Panc1 (cell line): ENCODE measurements at regions not wholly inside any gene's neighbourhood (a gene's known extent, or its start where the extent isn't known, plus 50 kb on each side); places are given as distances from the start of the nearest gene placed in this dataset.

ENCODE experiments used
- ATAC-seq: fragments of 200-7000 bp; cut with Tn5 transposase; 2 replicates; pipeline ENCODE4 v1.9.1; 2020; ENCODE audit warnings: mild to moderate bottlenecking, moderate library complexity
- BruUV-seq: library from RNA; stranded (reverse); fragments of 400-500 nt; replicated peaks from 2 replicates; lab custom pipeline; 2021; lab: Mats Ljungman, UMichigan
- CTCF ChIA-PET: fragments of 300-600 bp; sonication (Branson Sonifier 250); formaldehyde crosslinking; loops from one replicate; lab custom pipeline; 2022; ENCODE audit warnings: antibody characterized with exemption; lab: Charles Lee
- POLR2A ChIA-PET: fragments of 300-600 bp; sonication (Branson Sonifier 250); formaldehyde crosslinking; loops from one replicate; lab custom pipeline; 2022; ENCODE audit warnings: antibody characterized with exemption; lab: Charles Lee
- DNase-seq: peaks from one replicate; pipeline ENCODE4 v3.0.0-alpha.2; 2010; ENCODE audit warnings: low read depth, low spot score
- H3K27ac ChIP-seq: 2 replicates; pipeline ENCODE4 v1.5.1; 2011; ENCODE audit warnings: mild to moderate bottlenecking, low read length, inconsistent platforms
- H3K27me3 ChIP-seq: fragments of 200-500 bp; sonication (Bioruptor generic); 2 replicates; pipeline ENCODE4 v1.6.0; 2014; ENCODE audit warnings: low read length, inconsistent platforms; ENCODE audit not compliant: control insufficient read depth, insufficient read depth
- H3K36me3 ChIP-seq: fragments of 200-500 bp; sonication (Bioruptor generic); 2 replicates; pipeline ENCODE4 v1.5.1; 2014; ENCODE audit warnings: inconsistent platforms, mild to moderate bottlenecking, low read length, moderate library complexity; ENCODE audit not compliant: control insufficient read depth, insufficient read depth
- H3K4me1 ChIP-seq: 2 replicates; pipeline ENCODE4 v1.5.1; 2011; ENCODE audit warnings: inconsistent platforms, mild to moderate bottlenecking, low read length, moderate library complexity; ENCODE audit not compliant: control insufficient read depth, insufficient read depth
- H3K4me3 ChIP-seq, 2 experiments: 2 replicates each; pipeline ENCODE4 v1.5.1; 2011 to 2012; ENCODE audit warnings: low read depth in 2 of 2, low read length in 2 of 2, mild to moderate bottlenecking in 2 of 2, inconsistent platforms in 1 of 2, moderate library complexity in 1 of 2
- H3K9me3 ChIP-seq: fragments of 200-500 bp; sonication (Bioruptor generic); 2 replicates; pipeline ENCODE4 v1.5.1; 2014; ENCODE audit warnings: low read depth, mild to moderate bottlenecking, inconsistent platforms, low read length, moderate library complexity; ENCODE audit not compliant: control insufficient read depth, insufficient read depth
- CTCF ChIP-seq: fragments of 450-650 bp; IDR thresholded peaks from 2 replicates; pipeline ENCODE4 v1.5.1; 2017; ENCODE audit warnings: mild to moderate bottlenecking
- POLR2AphosphoS5 ChIP-seq: IDR thresholded peaks from 2 replicates; pipeline ENCODE4 v1.6.1; 2012; ENCODE audit warnings: mild to moderate bottlenecking, low read depth, low read length, moderate library complexity
- REST ChIP-seq, 2 experiments: IDR thresholded peaks; 2 replicates each; pipeline ENCODE4 v1.6.1; 2011 to 2012; ENCODE audit warnings: low read depth in 2 of 2, control low read depth in 1 of 2, low read length in 1 of 2, mild to moderate bottlenecking in 1 of 2, moderate library complexity in 1 of 2; ENCODE audit not compliant: insufficient read depth in 1 of 2
- SIN3A ChIP-seq: IDR thresholded peaks from 2 replicates; pipeline ENCODE4 v1.6.1; 2012; ENCODE audit warnings: low read depth, mild to moderate bottlenecking, low read length, moderate library complexity, borderline replicate concordance; ENCODE audit not compliant: insufficient read depth
- TCF7L2 ChIP-seq: IDR thresholded peaks from 2 replicates; pipeline ENCODE4 v1.6.1; 2011; ENCODE audit warnings: mild to moderate bottlenecking, low read depth, low read length, inconsistent platforms
- in situ Hi-C: cut with HindIII; loops from 2 replicates; pipeline ENCODE4 v1.10.0; 2016; ENCODE audit warnings: low sequenced_read_pairs, low pct_unique_long_range_greater_than_20kb
- intact Hi-C: fragments of 100-400 bp; cut with micrococcal nuclease; formaldehyde crosslinking; loops from one replicate; pipeline ENCODE4 v1.10.0; 2022; ENCODE audit not compliant: unreplicated experiment

GRCh38 chr12:33562401-33562800 lies 122.8 kb upstream of the SYT10 start:
- H3K9me3 ChIP-seq = peaks cover 7% of the 10 kb centered on the region
- POLR2A ChIA-PET = no interaction called here
- H3K4me3 ChIP-seq = no peak overlapping the region
- in situ Hi-C loops = no loop called here
- BruUV-seq = no TSS peak
- ATAC-seq = no peak
- H3K4me1 ChIP-seq = no peaks in the 10 kb centered on the region
- intact Hi-C loops = no loop called here
- H3K27ac ChIP-seq = no peak overlapping the region
- DNase-seq = no peak
- no peaks in the 10 kb centered on the region for H3K36me3 ChIP-seq
- CTCF ChIA-PET = no interaction called here
- no peaks in the 10 kb centered on the region for H3K27me3 ChIP-seq
- no peak for TF ChIP-seq POLR2AphosphoS5
- no peak for TF ChIP-seq SIN3A
- TF ChIP-seq TCF7L2 = no peak
- no peak for TF ChIP-seq REST (IDR thresholded peaks at IDR 0.05; ENCODE audit: insufficient read depth in 1 of 2, low read depth in 2 of 2, low read length in 1 of 2)
- TF ChIP-seq CTCF = no peak

- POLR2A ChIA-PET = no interaction called here
- no peak overlapping the region for H3K27ac ChIP-seq
- BruUV-seq = no TSS peak
- no peak for ATAC-seq
- in situ Hi-C loops = no loop called here
- H3K4me1 ChIP-seq = no peaks in the 10 kb centered on the region
- peaks cover 10% of the 10 kb centered on the region for H3K9me3 ChIP-seq
- no peaks in the 10 kb centered on the region for H3K27me3 ChIP-seq
- TF ChIP-seq TCF7L2 (no peak), SIN3A (no peak), CTCF (no peak), REST (IDR thresholded peaks at IDR 0.05; ENCODE audit: insufficient read depth in 1 of 2, low read depth in 2 of 2, low read length in 1 of 2) (no peak), POLR2AphosphoS5 (no peak)
- no peak for DNase-seq
- H3K4me3 ChIP-seq = no peak overlapping the region
- H3K36me3 ChIP-seq = no peaks in the 10 kb centered on the region
- CTCF ChIA-PET = interaction anchor here (0.6 kb wide), 1 partner anchor 889 kb away, joined by 3 read pairs; no protein-coding TSS in a partner anchor
- intact Hi-C loops = no loop called here
Measured at GRCh38 chr12:33566403-33566802, 126.8 kb upstream of the SYT10 start.
